GM12878 (cell line): ENCODE measurements at regions not wholly inside any gene's neighbourhood (a gene's known extent, or its start where the extent isn't known, plus 50 kb on each side); places are given as distances from the start of the nearest gene placed in this dataset.

Source experiments
- ATAC-seq: fragments of 200-7000 bp; cut with Tn5 transposase; 3 replicates; pipeline ENCODE4 v1.9.1; 2020; ENCODE audit warnings: mild to moderate bottlenecking, moderate library complexity
- BruUV-seq: library from RNA; stranded (reverse); fragments of 400-500 nt; replicated peaks from 2 replicates; lab custom pipeline; 2021; lab: Mats Ljungman, UMichigan
- CTCF ChIA-PET: fragments of 300-600 bp; sonication (Branson Sonifier 250); formaldehyde crosslinking; extraction: SDS; loops from one replicate; lab custom pipeline; 2021; ENCODE audit warnings: inconsistent platforms; lab: Yijun Ruan, JAX
- POLR2A ChIA-PET: fragments of 350-600 bp; formaldehyde crosslinking; extraction: SDS; loops from one replicate; lab custom pipeline; 2021; ENCODE audit warnings: inconsistent platforms; lab: Charles Lee
- RAD21 ChIA-PET: fragments of 300-600 bp; sonication (Branson Sonifier 250); formaldehyde crosslinking; loops from one replicate; lab custom pipeline; 2023; ENCODE audit warnings: antibody characterized with exemption; ENCODE audit not compliant: unreplicated experiment; lab: Charles Lee
- SMC1A ChIA-PET: fragments of 300-600 bp; sonication (Branson Sonifier 250); formaldehyde crosslinking; loops from one replicate; lab custom pipeline; 2023; ENCODE audit not compliant: unreplicated experiment, uncharacterized antibody; lab: Charles Lee
- DNase-seq: peaks from one replicate; pipeline ENCODE4 v3.0.0-alpha.2; 2011; ENCODE audit warnings: low read depth, low spot score
- FAIRE-seq: peaks from 3 replicates; lab custom pipeline; 2011; peaks lifted over from hg19 to GRCh38; lab: Jason Lieb, UNC
- H2AFZ ChIP-seq: 2 replicates; pipeline ENCODE4 v1.6.0; 2011; ENCODE audit warnings: low read depth, low read length, control low read depth; ENCODE audit not compliant: control insufficient read depth
- H3K27ac ChIP-seq: 2 replicates; pipeline ENCODE4 v1.5.1; 2011; ENCODE audit warnings: control low read depth; ENCODE audit not compliant: control insufficient read depth, insufficient read depth
- H3K27me3 ChIP-seq, 2 experiments: replicated peaks in 1 of 2; 2 replicates each; pipeline versions ENCODE4 v1.6.0 to v1.6.1; 2011; ENCODE audit warnings: low read length in 1 of 2; ENCODE audit not compliant: control insufficient read depth in 2 of 2, insufficient read depth in 2 of 2
- H3K36me3 ChIP-seq, 2 experiments: 2 replicates each; pipeline ENCODE4 v1.5.1; 2011; ENCODE audit warnings: low read length in 1 of 2; ENCODE audit not compliant: control insufficient read depth in 2 of 2, insufficient read depth in 2 of 2
- H3K4me1 ChIP-seq: 2 replicates; pipeline ENCODE4 v1.6.1; 2011; ENCODE audit warnings: mild to moderate bottlenecking, low read length, moderate library complexity, mixed read lengths; ENCODE audit not compliant: control insufficient read depth, insufficient read depth
- H3K4me2 ChIP-seq: 2 replicates; pipeline ENCODE4 v1.6.0; 2011; ENCODE audit warnings: control low read depth; ENCODE audit not compliant: control insufficient read depth, insufficient read depth
- H3K4me3 ChIP-seq: fragments of 200-600 bp; sonication (generic); 2 replicates; pipeline ENCODE4 v1.5.1; 2016
- H3K79me2 ChIP-seq: 2 replicates; pipeline ENCODE4 v1.6.0; 2011; ENCODE audit warnings: low read length; ENCODE audit not compliant: control insufficient read depth, insufficient read depth
- H3K9ac ChIP-seq: 2 replicates; pipeline ENCODE4 v1.8.0; 2011; ENCODE audit warnings: low read length, control low read depth, mixed read lengths; ENCODE audit not compliant: control insufficient read depth, insufficient read depth
- H3K9me3 ChIP-seq: replicated peaks from 3 replicates; pipeline ENCODE4 v1.5.1; 2011; ENCODE audit warnings: mild to moderate bottlenecking, low read length; ENCODE audit not compliant: control insufficient read depth, insufficient read depth
- H4K20me1 ChIP-seq: 2 replicates; pipeline ENCODE4 v1.6.0; 2011; ENCODE audit not compliant: control insufficient read depth, insufficient read depth
- CREM ChIP-seq: IDR thresholded peaks from 2 replicates; pipeline ENCODE4 v1.6.1; 2014; ENCODE audit warnings: antibody characterized with exemption, low read depth
- HDAC2 ChIP-seq: fragments of 200-600 bp; sonication (generic); IDR thresholded peaks from 2 replicates; pipeline ENCODE4 v1.6.1; 2017
- KDM1A ChIP-seq: fragments of 200-600 bp; sonication (generic); IDR thresholded peaks from 2 replicates; pipeline ENCODE4 v1.6.1; 2016; ENCODE audit warnings: borderline replicate concordance
- PAX8 ChIP-seq: fragments of 450-650 bp; IDR thresholded peaks from 2 replicates; pipeline ENCODE4 v1.6.1; 2017; ENCODE audit warnings: mild to moderate bottlenecking, moderate library complexity
- POLR2A ChIP-seq: IDR thresholded peaks from 2 replicates; pipeline ENCODE4 v1.6.1; 2011; ENCODE audit warnings: low read depth, mild to moderate bottlenecking, low read length
- POU2F2 ChIP-seq: IDR thresholded peaks from 3 replicates; pipeline ENCODE4 v1.6.1; 2011; ENCODE audit warnings: low read depth, mild to moderate bottlenecking, low read length, borderline replicate concordance
- SP1 ChIP-seq: IDR thresholded peaks from one replicate; pipeline ENCODE4 v1.6.1; 2011; ENCODE audit warnings: low read depth, low read length
- TCF3 ChIP-seq: IDR thresholded peaks from 2 replicates; pipeline ENCODE4 v1.6.1; 2012; ENCODE audit warnings: low read depth, mild to moderate bottlenecking, low read length, borderline replicate concordance; ENCODE audit not compliant: insufficient read depth
- ZSCAN29 ChIP-seq: fragments of 450-650 bp; IDR thresholded peaks from 2 replicates; pipeline ENCODE4 v1.6.1; 2017; ENCODE audit warnings: mild to moderate bottlenecking, moderate library complexity
- WGBS: methylation state at CpG from one replicate; pipeline ENCODE4 v1.1.6; 2016; ENCODE audit warnings: low lambda C conversion rate; ENCODE audit not compliant: insufficient replicate concordance, insufficient coverage; ENCODE audit errors: missing lambda C conversion rate; 5-methylcytosine and 5-hydroxymethylcytosine counted together
- in situ Hi-C: fragments of 300-500 bp; cut with MboI; formaldehyde crosslinking; loops from 9 replicates; pipeline ENCODE4 v1.14.3; 2018; ENCODE audit warnings: mixed read lengths
- intact Hi-C: fragments of 100-400 bp; cut with micrococcal nuclease; formaldehyde crosslinking; loops from one replicate; pipeline ENCODE4 v1.14.2; 2022; ENCODE audit not compliant: unreplicated experiment
- TF ChIP-seq, protein P1 (sequence below): IDR thresholded peaks from 2 replicates; pipeline ENCODE4 v1.6.1; 2012; ENCODE audit warnings: low read depth, low read length, improper control_type of control experiment
- TF ChIP-seq, protein P2 (sequence below): IDR thresholded peaks from 2 replicates; pipeline ENCODE4 v1.6.1; 2011; ENCODE audit warnings: low read depth, mild to moderate bottlenecking, low read length, moderate library complexity, borderline replicate concordance; ENCODE audit errors: extremely low read depth

DNA sequence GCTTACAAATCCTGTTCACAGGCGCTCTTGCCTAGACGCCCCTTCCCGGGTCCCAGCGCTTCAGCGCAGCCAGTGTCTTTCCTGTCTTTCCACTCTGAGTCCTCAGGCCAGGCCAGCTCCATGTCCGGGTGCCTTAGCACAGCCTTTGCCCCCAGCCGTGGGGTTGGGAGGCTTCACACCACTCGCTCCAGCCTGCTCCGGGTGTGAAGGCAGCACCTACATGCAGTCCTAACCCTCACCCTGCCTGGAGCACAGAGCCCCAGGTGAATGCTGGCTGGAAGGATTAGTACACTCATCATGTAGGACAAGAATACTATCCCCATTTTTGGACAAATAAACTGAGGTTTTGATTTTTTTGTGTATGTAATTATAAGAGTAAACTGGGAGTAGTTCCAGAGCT is 81.7 kb upstream of the TMEM72 start:
- intact Hi-C loops: no loop called here
- Histone ChIP-seq H3K79me2 (no peaks in the 10 kb centered on the region), H3K36me3 (no peaks in the 10 kb centered on the region), H3K4me3 (no peak overlapping the region), H3K27me3 (peaks cover 0 to 2% of the 10 kb centered on the region in 2 experiments; a peak in 1 of 4 replicates), H3K4me2 (no peak overlapping the region), H3K4me1 (no peaks in the 10 kb centered on the region), H3K9ac (no peak overlapping the region), H3K9me3 (no peaks in the 10 kb centered on the region), H3K27ac (no peak overlapping the region), H4K20me1 (no peaks in the 10 kb centered on the region), H2AFZ (no peak overlapping the region)
- in situ Hi-C loops: no loop called here
- RAD21 ChIA-PET: no interaction called here
- SMC1A ChIA-PET: no interaction called here
- DNase-seq: no peak
- FAIRE-seq: no peak
- POLR2A ChIA-PET: no interaction called here
- no peak for TF ChIP-seq ZSCAN29
- TF ChIP-seq TCF3: no peak
- TF ChIP-seq POLR2A: no peak
- TF ChIP-seq, protein P1, sequence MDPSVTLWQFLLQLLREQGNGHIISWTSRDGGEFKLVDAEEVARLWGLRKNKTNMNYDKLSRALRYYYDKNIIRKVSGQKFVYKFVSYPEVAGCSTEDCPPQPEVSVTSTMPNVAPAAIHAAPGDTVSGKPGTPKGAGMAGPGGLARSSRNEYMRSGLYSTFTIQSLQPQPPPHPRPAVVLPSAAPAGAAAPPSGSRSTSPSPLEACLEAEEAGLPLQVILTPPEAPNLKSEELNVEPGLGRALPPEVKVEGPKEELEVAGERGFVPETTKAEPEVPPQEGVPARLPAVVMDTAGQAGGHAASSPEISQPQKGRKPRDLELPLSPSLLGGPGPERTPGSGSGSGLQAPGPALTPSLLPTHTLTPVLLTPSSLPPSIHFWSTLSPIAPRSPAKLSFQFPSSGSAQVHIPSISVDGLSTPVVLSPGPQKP: no peak
- no peak for TF ChIP-seq KDM1A
- no peak for TF ChIP-seq POU2F2
- TF ChIP-seq SP1: no peak
- TF ChIP-seq, protein P2, sequence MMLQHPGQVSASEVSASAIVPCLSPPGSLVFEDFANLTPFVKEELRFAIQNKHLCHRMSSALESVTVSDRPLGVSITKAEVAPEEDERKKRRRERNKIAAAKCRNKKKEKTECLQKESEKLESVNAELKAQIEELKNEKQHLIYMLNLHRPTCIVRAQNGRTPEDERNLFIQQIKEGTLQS: no peak
- no peak for TF ChIP-seq CREM
- TF ChIP-seq HDAC2: no peak
- TF ChIP-seq PAX8: no peak
- BruUV-seq: no TSS peak
- WGBS: 39% methylated on average over 9 of the region's 9 CpGs
- CTCF ChIA-PET: no interaction called here
- no peak for ATAC-seq
